Neural progenitor cell (in vitro differentiated cells): ENCODE measurements at regions not wholly inside any gene's neighbourhood (a gene's known extent, or its start where the extent isn't known, plus 50 kb on each side); places are given as distances from the start of the nearest gene placed in this dataset.

Experiments
- EZH2phosphoT487 ChIP-seq: fragments of 200-600 bp; sonication (generic); IDR thresholded peaks from 2 replicates; pipeline ENCODE4 v1.6.1; 2017; ENCODE audit warnings: antibody characterized with exemption
- TF ChIP-seq, protein P1 (sequence below): fragments of 200-600 bp; sonication (generic); IDR thresholded peaks from 2 replicates; pipeline ENCODE4 v1.5.1; 2017; ENCODE audit warnings: antibody characterized with exemption, mild to moderate bottlenecking

DNA sequence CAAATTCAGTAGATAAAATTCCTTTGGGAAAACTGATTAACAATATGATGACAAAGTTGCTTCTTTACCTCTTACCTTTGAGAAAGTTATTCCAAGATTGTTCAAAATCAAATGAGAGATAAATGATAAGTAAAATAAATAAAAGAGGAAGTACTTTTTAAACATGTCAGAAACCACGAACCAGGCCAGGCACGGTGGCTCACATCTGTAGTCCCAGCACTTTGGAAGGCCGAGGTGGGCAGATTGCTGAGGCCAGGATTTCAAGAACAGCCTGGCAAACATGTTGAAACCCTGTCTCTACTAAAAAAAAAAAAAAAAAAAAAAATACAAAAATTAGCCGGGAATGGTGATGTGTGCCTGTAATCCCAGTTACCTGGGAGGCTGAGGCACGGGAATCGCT lies 296.6 kb downstream of the HGF start:
- TF ChIP-seq, protein P1, sequence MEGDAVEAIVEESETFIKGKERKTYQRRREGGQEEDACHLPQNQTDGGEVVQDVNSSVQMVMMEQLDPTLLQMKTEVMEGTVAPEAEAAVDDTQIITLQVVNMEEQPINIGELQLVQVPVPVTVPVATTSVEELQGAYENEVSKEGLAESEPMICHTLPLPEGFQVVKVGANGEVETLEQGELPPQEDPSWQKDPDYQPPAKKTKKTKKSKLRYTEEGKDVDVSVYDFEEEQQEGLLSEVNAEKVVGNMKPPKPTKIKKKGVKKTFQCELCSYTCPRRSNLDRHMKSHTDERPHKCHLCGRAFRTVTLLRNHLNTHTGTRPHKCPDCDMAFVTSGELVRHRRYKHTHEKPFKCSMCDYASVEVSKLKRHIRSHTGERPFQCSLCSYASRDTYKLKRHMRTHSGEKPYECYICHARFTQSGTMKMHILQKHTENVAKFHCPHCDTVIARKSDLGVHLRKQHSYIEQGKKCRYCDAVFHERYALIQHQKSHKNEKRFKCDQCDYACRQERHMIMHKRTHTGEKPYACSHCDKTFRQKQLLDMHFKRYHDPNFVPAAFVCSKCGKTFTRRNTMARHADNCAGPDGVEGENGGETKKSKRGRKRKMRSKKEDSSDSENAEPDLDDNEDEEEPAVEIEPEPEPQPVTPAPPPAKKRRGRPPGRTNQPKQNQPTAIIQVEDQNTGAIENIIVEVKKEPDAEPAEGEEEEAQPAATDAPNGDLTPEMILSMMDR, result no peak
- TF ChIP-seq EZH2phosphoT487, result no peak
